Liver (tissue), 3 donors: ENCODE measurements at regions not wholly inside any gene's neighbourhood (a gene's known extent, or its start where the extent isn't known, plus 50 kb on each side); places are given as distances from the start of the nearest gene placed in this dataset.

Experiments
- ATF3 ChIP-seq: IDR thresholded peaks from 2 replicates; pipeline ENCODE4 v1.6.1; 2016; ENCODE audit warnings: antibody characterized with exemption
- CTCF ChIP-seq: fragments of 150-350 bp; IDR thresholded peaks from 2 replicates; pipeline ENCODE4 v1.5.1; 2017; ENCODE audit warnings: improper control_type of control experiment, low read depth, low read length; ENCODE audit not compliant: missing input control
- JUND ChIP-seq, 2 donors: IDR thresholded peaks; 2 replicates each; pipeline ENCODE4 v1.6.1; 2016; ENCODE audit warnings: antibody characterized with exemption in 2 of 2
- MAX ChIP-seq: IDR thresholded peaks from 2 replicates; pipeline ENCODE4 v1.6.1; 2016; ENCODE audit warnings: antibody characterized with exemption
- RAD21 ChIP-seq, 2 donors: IDR thresholded peaks; 2 replicates each; pipeline ENCODE4 v1.6.1; 2016; ENCODE audit warnings: antibody characterized with exemption in 2 of 2, mild to moderate bottlenecking in 2 of 2
- REST ChIP-seq: IDR thresholded peaks from 2 replicates; pipeline ENCODE4 v1.6.1; 2016; ENCODE audit warnings: antibody characterized with exemption, mild to moderate bottlenecking
- YY1 ChIP-seq: IDR thresholded peaks from 2 replicates; pipeline ENCODE4 v1.6.1; 2016; ENCODE audit warnings: antibody characterized with exemption, mild to moderate bottlenecking
- donor health status: healthy.
- donor health status: healthy.

GRCh38 chr21:22725436-22725835, 1727.2 kb downstream of the NCAM2 start:
- TF ChIP-seq CTCF (no peak), YY1 (no peak), RAD21 (IDR thresholded peaks at IDR 0.05) (no peak), REST (no peak), JUND (IDR thresholded peaks at IDR 0.05) (no peak), MAX (no peak), ATF3 (no peak)
